IMR-90 (cell line): ENCODE measurements at regions not wholly inside any gene's neighbourhood (a gene's known extent, or its start where the extent isn't known, plus 50 kb on each side); places are given as distances from the start of the nearest gene placed in this dataset.

Source experiments
- ATAC-seq: fragments of 200-7000 bp; cut with Tn5 transposase; 2 replicates; pipeline ENCODE4 v1.9.1; 2020; ENCODE audit warnings: low read depth, mild to moderate bottlenecking, moderate library complexity
- BruUV-seq: library from RNA; stranded (reverse); fragments of 400-500 nt; replicated peaks from 2 replicates; lab custom pipeline; 2021; lab: Mats Ljungman, UMichigan
- CTCF ChIA-PET: fragments of 300-600 bp; formaldehyde crosslinking; extraction: SDS; loops from one replicate; lab custom pipeline; 2021; ENCODE audit warnings: antibody characterized with exemption; lab: Yijun Ruan, JAX
- POLR2A ChIA-PET: fragments of 300-600 bp; sonication (Branson Sonifier 250); formaldehyde crosslinking; loops from one replicate; lab custom pipeline; 2022; ENCODE audit warnings: antibody characterized with exemption; ENCODE audit not compliant: unreplicated experiment; lab: Charles Lee
- DNase-seq: peaks from one replicate; pipeline ENCODE4 v3.0.0; 2013
- H2AFZ ChIP-seq: replicated peaks from 2 replicates; pipeline ENCODE3; 2013; ENCODE audit warnings: low read length, mild to moderate bottlenecking; ENCODE audit not compliant: poor library complexity
- H2AK5ac ChIP-seq: 2 replicates; pipeline ENCODE4 v1.6.1; 2013; ENCODE audit warnings: low read depth, low read length, inconsistent platforms
- H2AK9ac ChIP-seq: replicated peaks from 2 replicates; pipeline ENCODE3; 2013; ENCODE audit warnings: mild to moderate bottlenecking, low read depth, low read length, moderate library complexity; ENCODE audit not compliant: poor library complexity
- H2BK120ac ChIP-seq: 2 replicates; pipeline ENCODE4 v1.6.1; 2013; ENCODE audit warnings: low read depth, low read length, inconsistent platforms
- H2BK15ac ChIP-seq: 3 replicates; pipeline ENCODE4 v1.6.1; 2013; ENCODE audit warnings: low read depth, low read length, inconsistent platforms
- H2BK20ac ChIP-seq: 2 replicates; pipeline ENCODE4 v1.6.1; 2013; ENCODE audit warnings: low read depth, mild to moderate bottlenecking, inconsistent platforms, low read length, moderate library complexity
- H2BK5ac ChIP-seq: 2 replicates; pipeline ENCODE4 v1.6.1; 2013; ENCODE audit warnings: mild to moderate bottlenecking, low read depth, low read length, inconsistent platforms; ENCODE audit not compliant: poor library complexity, severe bottlenecking
- H3K14ac ChIP-seq: replicated peaks from 2 replicates; pipeline ENCODE4 v1.6.1; 2013; ENCODE audit warnings: low read depth, low read length, inconsistent platforms
- H3K18ac ChIP-seq: 2 replicates; pipeline ENCODE4 v1.6.1; 2013; ENCODE audit warnings: low read depth, low read length, control low read depth
- H3K23ac ChIP-seq: 2 replicates; pipeline ENCODE4 v1.6.1; 2013; ENCODE audit warnings: low read depth, low read length, inconsistent platforms
- H3K27ac ChIP-seq: 2 replicates; pipeline ENCODE4 v1.5.1; 2013; ENCODE audit warnings: mild to moderate bottlenecking, control low read depth, low read length; ENCODE audit not compliant: insufficient read depth
- H3K27me3 ChIP-seq: 2 replicates; pipeline ENCODE4 v1.6.1; 2013; ENCODE audit warnings: low read length; ENCODE audit not compliant: control insufficient read depth, insufficient read depth
- H3K36me3 ChIP-seq: 2 replicates; pipeline ENCODE4 v1.6.1; 2013; ENCODE audit warnings: low read length, mixed read lengths; ENCODE audit not compliant: control insufficient read depth, insufficient read depth
- H3K4ac ChIP-seq: 2 replicates; pipeline ENCODE4 v1.6.1; 2013; ENCODE audit warnings: low read depth, low read length, inconsistent platforms
- H3K4me1 ChIP-seq: 2 replicates; pipeline ENCODE4 v1.6.1; 2013; ENCODE audit warnings: low read length, mixed read lengths; ENCODE audit not compliant: control insufficient read depth, insufficient read depth
- H3K4me2 ChIP-seq: 2 replicates; pipeline ENCODE4 v1.6.1; 2013; ENCODE audit warnings: low read depth, mild to moderate bottlenecking, control low read depth, low read length, moderate library complexity
- H3K4me3 ChIP-seq: 2 replicates; pipeline ENCODE4 v1.5.1; 2013; ENCODE audit warnings: low read depth, mild to moderate bottlenecking, control low read depth, low read length, moderate library complexity; ENCODE audit not compliant: insufficient read depth
- H3K56ac ChIP-seq: 2 replicates; pipeline ENCODE4 v1.6.1; 2013; ENCODE audit warnings: low read length, inconsistent platforms; ENCODE audit not compliant: insufficient read depth; ENCODE audit errors: extremely low read depth
- H3K79me1 ChIP-seq, 2 experiments: 2 replicates each; pipeline ENCODE4 v1.6.1; 2013; ENCODE audit warnings: low read length in 2 of 2, inconsistent platforms in 1 of 2, low read depth in 1 of 2
- H3K9ac ChIP-seq: 2 replicates; pipeline ENCODE4 v1.6.1; 2013; ENCODE audit warnings: low read depth, low read length, control low read depth
- H3K9me1 ChIP-seq: 2 replicates; pipeline ENCODE4 v1.6.1; 2013; ENCODE audit warnings: low read length, inconsistent platforms; ENCODE audit not compliant: insufficient read depth
- H3K9me3 ChIP-seq: 2 replicates; pipeline ENCODE4 v1.6.1; 2013; ENCODE audit warnings: low read length; ENCODE audit not compliant: control insufficient read depth, insufficient read depth
- H4K20me1 ChIP-seq: 2 replicates; pipeline ENCODE4 v1.6.1; 2013; ENCODE audit warnings: low read length, inconsistent platforms; ENCODE audit not compliant: insufficient read depth
- H4K5ac ChIP-seq: 2 replicates; pipeline ENCODE4 v1.6.1; 2013; ENCODE audit warnings: mild to moderate bottlenecking, low read depth, low read length, control low read depth
- H4K8ac ChIP-seq, 2 experiments: 2 replicates each; pipeline ENCODE4 v1.6.1; 2013; ENCODE audit warnings: low read depth in 2 of 2, low read length in 2 of 2, control low read depth in 1 of 2, inconsistent platforms in 1 of 2
- H4K91ac ChIP-seq: 2 replicates; pipeline ENCODE4 v1.6.1; 2013; ENCODE audit warnings: low read depth, low read length, inconsistent platforms; ENCODE audit not compliant: insufficient read depth
- CEBPB ChIP-seq: IDR thresholded peaks from 2 replicates; pipeline ENCODE4 v1.6.1; 2012; ENCODE audit warnings: low read depth, low read length, improper control_type of control experiment
- FOS ChIP-seq: fragments of 150-350 bp; IDR thresholded peaks from 2 replicates; pipeline ENCODE4 v1.6.1; 2016; ENCODE audit warnings: low read depth, low read length
- NFE2L2 ChIP-seq: fragments of 150-350 bp; IDR thresholded peaks from 2 replicates; pipeline ENCODE4 v1.6.1; 2016; ENCODE audit warnings: low read depth, mild to moderate bottlenecking, low read length
- POLR2A ChIP-seq: IDR thresholded peaks from 2 replicates; pipeline ENCODE4 v1.6.1; 2012; ENCODE audit warnings: mild to moderate bottlenecking, low read depth, low read length
- RCOR1 ChIP-seq: IDR thresholded peaks from 2 replicates; pipeline ENCODE4 v1.6.1; 2012; ENCODE audit warnings: mild to moderate bottlenecking, low read length, improper control_type of control experiment; ENCODE audit not compliant: insufficient replicate concordance
- WGBS, 2 experiments: methylation state at CpG; one replicate each; pipeline versions ENCODE4 v1.1.5 to v1.1.7; 2013; ENCODE audit warnings: missing lambda C conversion rate in 2 of 2; ENCODE audit not compliant: insufficient read length in 1 of 2; ENCODE audit errors: extremely low coverage in 2 of 2; 5-methylcytosine and 5-hydroxymethylcytosine counted together
- dilution Hi-C: fragments of 300-500 bp; cut with HindIII; formaldehyde crosslinking; loops from one replicate; pipeline ENCODE4 v1.14.3; 2018; ENCODE audit warnings: low sequenced_read_pairs; ENCODE audit not compliant: unreplicated experiment
- in situ Hi-C: fragments of 300-500 bp; cut with MboI; formaldehyde crosslinking; loops from 3 replicates; pipeline ENCODE4 v1.14.3; 2019; ENCODE audit warnings: low sequenced_read_pairs, inconsistent platforms, mixed read lengths
- intact Hi-C: fragments of 100-400 bp; cut with micrococcal nuclease; formaldehyde crosslinking; loops from 2 replicates; pipeline ENCODE4 v1.10.0; 2022

- no peak overlapping the region for H3K14ac ChIP-seq
- H2BK20ac ChIP-seq, result no peak overlapping the region
- no peak overlapping the region for H4K8ac ChIP-seq
- no peak overlapping the region for H3K9ac ChIP-seq
- dilution Hi-C loops, result no loop called here
- H3K27ac ChIP-seq, result no peak overlapping the region
- H4K5ac ChIP-seq, result no peak overlapping the region
- H3K18ac ChIP-seq, result no peak overlapping the region
- CTCF ChIA-PET, result no interaction called here
- no peaks in the 10 kb centered on the region for H3K4me1 ChIP-seq
- intact Hi-C loops, result no loop called here
- H3K27me3 ChIP-seq, result no peaks in the 10 kb centered on the region
- H2AK5ac ChIP-seq, result no peak overlapping the region
- H3K9me3 ChIP-seq, result peaks cover 6% of the 10 kb centered on the region
- ATAC-seq, result no peak
- DNase-seq, result no peak
- H3K4me2 ChIP-seq, result no peak overlapping the region
- H2AK9ac ChIP-seq, result no peak overlapping the region
- H3K4me3 ChIP-seq, result no peak overlapping the region
- WGBS, 2 experiments, result no CpG with 5 or more reads among the region's 1 CpG
- H3K56ac ChIP-seq, result no peak overlapping the region
- no peak overlapping the region for H3K4ac ChIP-seq
- no peaks in the 10 kb centered on the region for H4K20me1 ChIP-seq
- no peak overlapping the region for H3K23ac ChIP-seq
- H2BK15ac ChIP-seq, result no peak overlapping the region
- H3K79me1 ChIP-seq, result no peaks in the 10 kb centered on the region
- no peak overlapping the region for H4K91ac ChIP-seq
- H2BK120ac ChIP-seq, result no peak overlapping the region
- no peaks in the 10 kb centered on the region for H3K36me3 ChIP-seq
- TF ChIP-seq FOS (no peak), NFE2L2 (no peak), RCOR1 (no peak), POLR2A (no peak), CEBPB (no peak)
- no TSS peak for BruUV-seq
- H2BK5ac ChIP-seq, result no peak overlapping the region
- POLR2A ChIA-PET, result no interaction called here
- in situ Hi-C loops, result no loop called here
- H3K9me1 ChIP-seq, result no peaks in the 10 kb centered on the region
- no peak overlapping the region for H2AFZ ChIP-seq
Measured at GRCh38 chr10:65791979-65792378, 1133.9 kb upstream of the LRRTM3 start.
